ENCODE measurements at regions not wholly inside any gene's neighbourhood (a gene's known extent, or its start where the extent isn't known, plus 50 kb on each side); places are given as distances from the start of the nearest gene placed in this dataset.

- Histone ChIP-seq H3K27ac (no peak overlapping the region), H3K27me3 (no peaks in the 10 kb centered on the region), H3K36me3 (no peaks in the 10 kb centered on the region), H2AFZ (replicated peaks) (no peak overlapping the region), H3K4me2 (no peak overlapping the region), H3K79me2 (ENCODE audit: low read depth) (no peaks in the 10 kb centered on the region), H3K4me1 (no peaks in the 10 kb centered on the region), H3K9ac (no peak overlapping the region), H3K9me3 (ENCODE audit: low read depth) (no peaks in the 10 kb centered on the region), H3F3A (ENCODE audit: low read depth) (no peaks in the 10 kb centered on the region), H4K20me1 (ENCODE audit: low read depth) (no peaks in the 10 kb centered on the region), H3K4me3 (no peak overlapping the region)
- Mint-ChIP-seq H3K27ac (no peak overlapping the region), H3K27me3 (ENCODE audit: insufficient read depth, low read depth) (peaks cover 2% of the 10 kb centered on the region), H3K36me3 (no peaks in the 10 kb centered on the region), H3K4me1 (no peaks in the 10 kb centered on the region), H3K9me3 (peaks cover 17% of the 10 kb centered on the region), H3K4me3 (no peak overlapping the region)
- DNase-seq (ENCODE audit: low spot score) = no peak
- TF ChIP-seq CTCF (IDR thresholded peaks at IDR 0.05) = peak; percentile 13
- TF ChIP-seq EZH2phosphoT487 (IDR thresholded peaks at IDR 0.05) = no peak
Measured at GRCh38 chr2:186991766-186992417, 142.9 kb upstream of the ZSWIM2 start.

GRCh38 chr2:186984966-186985365, 136.0 kb upstream of the ZSWIM2 start:
- Histone ChIP-seq H4K20me1 (ENCODE audit: low read depth) (no peaks in the 10 kb centered on the region), H3K79me2 (ENCODE audit: low read depth) (no peaks in the 10 kb centered on the region), H3K9ac (no peak overlapping the region), H3K27me3 (no peaks in the 10 kb centered on the region), H3K36me3 (no peaks in the 10 kb centered on the region), H2AFZ (replicated peaks) (no peak overlapping the region), H3K27ac (no peak overlapping the region), H3F3A (ENCODE audit: low read depth) (no peaks in the 10 kb centered on the region), H3K4me1 (no peaks in the 10 kb centered on the region), H3K9me3 (ENCODE audit: low read depth) (no peaks in the 10 kb centered on the region), H3K4me3 (no peak overlapping the region), H3K4me2 (no peak overlapping the region)
- peaks cover 15% of the 10 kb centered on the region for H3K9me3 Mint-ChIP-seq
- H3K36me3 Mint-ChIP-seq = no peaks in the 10 kb centered on the region
- peaks cover 7% of the 10 kb centered on the region for H3K27me3 Mint-ChIP-seq (ENCODE audit: insufficient read depth, low read depth)
- no peaks in the 10 kb centered on the region for H3K4me1 Mint-ChIP-seq
- DNase-seq (ENCODE audit: low spot score) = no peak
- TF ChIP-seq CTCF (IDR thresholded peaks at IDR 0.05) = no peak
- H3K27ac Mint-ChIP-seq = no peak overlapping the region
- H3K4me3 Mint-ChIP-seq = no peak overlapping the region

- H3K27ac Mint-ChIP-seq = no peak overlapping the region
Measured at GRCh38 chr2:186984481-186984880, 135.5 kb upstream of the ZSWIM2 start.

More at GRCh38 chr2:186984481-186984880, 135.5 kb upstream of the ZSWIM2 start:
- Histone ChIP-seq H3K79me2 (ENCODE audit: low read depth) (no peaks in the 10 kb centered on the region), H4K20me1 (ENCODE audit: low read depth) (no peaks in the 10 kb centered on the region), H3K4me3 (no peak overlapping the region), H3K4me1 (no peaks in the 10 kb centered on the region), H3K36me3 (no peaks in the 10 kb centered on the region), H3K27ac (no peak overlapping the region), H2AFZ (replicated peaks) (no peak overlapping the region), H3K4me2 (no peak overlapping the region), H3K9me3 (ENCODE audit: low read depth) (no peaks in the 10 kb centered on the region), H3K27me3 (no peaks in the 10 kb centered on the region), H3F3A (ENCODE audit: low read depth) (no peaks in the 10 kb centered on the region), H3K9ac (no peak overlapping the region)
- H3K9me3 Mint-ChIP-seq = peaks cover 13% of the 10 kb centered on the region
- no peak overlapping the region for H3K4me3 Mint-ChIP-seq
- peaks cover 7% of the 10 kb centered on the region for H3K27me3 Mint-ChIP-seq (ENCODE audit: insufficient read depth, low read depth)
- TF ChIP-seq EZH2phosphoT487 (IDR thresholded peaks at IDR 0.05) = no peak
- TF ChIP-seq CTCF (IDR thresholded peaks at IDR 0.05) = no peak
- no peak for TF ChIP-seq EZH2 (IDR thresholded peaks at IDR 0.05)
- no peaks in the 10 kb centered on the region for H3K4me1 Mint-ChIP-seq
- no peaks in the 10 kb centered on the region for H3K36me3 Mint-ChIP-seq
- DNase-seq (ENCODE audit: low spot score) = no peak

Data from neural progenitor cell (in vitro differentiated cells).